ENCODE measurements at regions not wholly inside any gene's neighbourhood (a gene's known extent, or its start where the extent isn't known, plus 50 kb on each side); places are given as distances from the start of the nearest gene placed in this dataset.

GRCh38 chr7:119177863-119178262 is 953.4 kb downstream of the ANKRD7 start:
- Histone ChIP-seq H3K27me3 (no peaks in the 10 kb centered on the region), H3K4me3 (no peak overlapping the region), H3K36me3 (no peaks in the 10 kb centered on the region), H3K4me1 (no peaks in the 10 kb centered on the region), H3K27ac (no peak overlapping the region), H3K9me3 (no peaks in the 10 kb centered on the region)
- intact Hi-C loops (cut with DNase I) = no loop called here
- no peak for TF ChIP-seq CTCF (IDR thresholded peaks at IDR 0.05)
- FAIRE-seq (no peak), DNase-seq (no peak), ATAC-seq (no peak)

GRCh38 chr7:119184124-119184788 is 959.8 kb downstream of the ANKRD7 start:
- FAIRE-seq (no peak), ATAC-seq (no peak), DNase-seq (no peak)
- Histone ChIP-seq H3K9me3 (no peaks in the 10 kb centered on the region), H3K27ac (no peak overlapping the region), H3K27me3 (no peaks in the 10 kb centered on the region), H3K4me1 (no peaks in the 10 kb centered on the region), H3K4me3 (no peak overlapping the region), H3K36me3 (no peaks in the 10 kb centered on the region)
- 65 to 75% methylated on average over 4 of the region's 4 CpGs for WGBS, 2 donors
- intact Hi-C loops (cut with DNase I) = no loop called here
- no peak for TF ChIP-seq CTCF (IDR thresholded peaks at IDR 0.05)

GRCh38 chr7:119196183-119196582 is 971.7 kb downstream of the ANKRD7 start:
- intact Hi-C loops (cut with DNase I) = no loop called here
- TF ChIP-seq CTCF (IDR thresholded peaks at IDR 0.05) = no peak
- WGBS, 2 donors = 34 to 46% methylated on average over 2 of the region's 2 CpGs

GRCh38 chr7:119197172-119197876 is 972.8 kb downstream of the ANKRD7 start:
- Histone ChIP-seq H3K27me3 (no peaks in the 10 kb centered on the region), H3K4me1 (no peaks in the 10 kb centered on the region), H3K36me3 (no peaks in the 10 kb centered on the region), H3K27ac (no peak overlapping the region), H3K4me3 (no peak overlapping the region), H3K9me3 (no peaks in the 10 kb centered on the region)
- ATAC-seq (no peak), DNase-seq (no peak), FAIRE-seq (no peak)
- intact Hi-C loops (cut with DNase I) = no loop called here
- whole genome bisulfite sequencing, 2 donors = 56 to 75% methylated on average over 9 of the region's 9 CpGs
- TF ChIP-seq CTCF (IDR thresholded peaks at IDR 0.05) = no peak

More at GRCh38 chr7:119196183-119196582, 971.7 kb downstream of the ANKRD7 start:
- no peaks in the 10 kb centered on the region for H3K36me3 ChIP-seq
- no peak overlapping the region for H3K4me3 ChIP-seq
- ATAC-seq (no peak), FAIRE-seq (no peak), DNase-seq (no peak)
- no peaks in the 10 kb centered on the region for H3K4me1 ChIP-seq
- no peaks in the 10 kb centered on the region for H3K27me3 ChIP-seq
- H3K9me3 ChIP-seq = no peaks in the 10 kb centered on the region
- no peak overlapping the region for H3K27ac ChIP-seq
